HFFc6 (cell line): ENCODE measurements at regions not wholly inside any gene's neighbourhood (a gene's known extent, or its start where the extent isn't known, plus 50 kb on each side); places are given as distances from the start of the nearest gene placed in this dataset.

Experiments
- DNase-seq: peaks from one replicate; pipeline ENCODE4 v3.0.0-alpha.2; 2018
- H3K27ac Mint-ChIP-seq: 2 replicates; pipeline ENCODE4 v1.8.0; 2020; ENCODE audit warnings: mild to moderate bottlenecking, mixed read lengths
- H3K27me3 Mint-ChIP-seq: 2 replicates; pipeline ENCODE4 v1.8.0; 2021; ENCODE audit warnings: mild to moderate bottlenecking, moderate library complexity, mixed read lengths; ENCODE audit not compliant: insufficient read depth
- H3K36me3 Mint-ChIP-seq: 2 replicates; pipeline ENCODE4 v1.8.0; 2021; ENCODE audit warnings: low read depth, mixed read lengths
- H3K4me1 Mint-ChIP-seq: 2 replicates; pipeline ENCODE4 v1.8.0; 2020; ENCODE audit warnings: low read depth, mixed read lengths
- H3K4me3 Mint-ChIP-seq: 2 replicates; pipeline ENCODE4 v1.8.0; 2020; ENCODE audit warnings: mild to moderate bottlenecking, moderate library complexity, mixed read lengths
- H3K9me3 Mint-ChIP-seq: 2 replicates; pipeline ENCODE4 v1.8.0; 2020; ENCODE audit warnings: mild to moderate bottlenecking, mixed read lengths
- CTCF ChIP-seq: fragments of 200-600 bp; sonication (generic); IDR thresholded peaks from 2 replicates; pipeline ENCODE4 v1.5.0; 2021; ENCODE audit warnings: antibody characterized with exemption, mild to moderate bottlenecking

DNA sequence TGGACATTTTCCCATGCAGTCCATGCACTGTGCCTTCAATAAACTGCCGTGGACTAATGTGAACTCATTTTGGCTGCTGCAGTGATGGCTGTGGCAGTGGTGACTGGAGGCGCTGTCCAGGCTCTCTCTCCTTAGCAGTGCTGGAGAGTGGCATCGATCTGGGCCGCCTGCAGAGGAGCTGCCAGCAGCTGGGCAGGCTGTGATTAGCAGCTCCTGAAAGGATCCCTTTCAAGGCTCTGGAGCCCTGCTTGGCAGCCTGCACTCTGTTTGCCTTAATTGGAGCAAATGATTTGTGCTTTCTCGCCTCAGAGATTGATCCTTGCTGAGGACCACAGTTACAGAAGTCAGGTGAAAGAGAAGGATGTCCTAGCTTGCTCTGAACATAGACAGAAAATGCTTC lies 130.1 kb upstream of the VWC2 start:
- Mint-ChIP-seq H3K4me3 (no peak overlapping the region), H3K36me3 (no peaks in the 10 kb centered on the region), H3K9me3 (peaks cover 51% of the 10 kb centered on the region), H3K27ac (no peak overlapping the region), H3K4me1 (no peaks in the 10 kb centered on the region), H3K27me3 (no peaks in the 10 kb centered on the region)
- no peak for TF ChIP-seq CTCF
- no peak for DNase-seq

DNA sequence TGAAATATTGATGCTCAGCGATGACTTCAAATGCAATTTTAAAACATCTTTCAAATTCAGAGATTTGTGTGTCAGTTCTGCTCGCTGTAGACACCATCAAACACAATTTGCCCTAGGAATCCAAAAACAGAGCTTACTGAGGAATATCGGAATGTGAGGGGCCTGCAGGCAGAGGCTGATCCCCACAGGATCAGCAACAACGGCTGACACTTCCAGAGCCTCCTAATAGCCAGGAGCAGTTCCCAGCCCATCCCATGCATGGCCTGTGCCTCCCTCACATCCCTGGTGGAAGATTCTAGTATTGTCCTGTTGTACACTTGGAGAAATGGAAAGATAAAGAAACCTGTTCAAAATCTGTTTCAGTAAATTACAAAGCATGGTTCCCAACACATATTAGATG lies 129.7 kb upstream of the VWC2 start:
- TF ChIP-seq CTCF: no peak
- Mint-ChIP-seq H3K27ac (no peak overlapping the region), H3K9me3 (peaks cover 51% of the 10 kb centered on the region), H3K27me3 (no peaks in the 10 kb centered on the region), H3K4me3 (no peak overlapping the region), H3K4me1 (no peaks in the 10 kb centered on the region), H3K36me3 (no peaks in the 10 kb centered on the region)
- DNase-seq: no peak

DNA sequence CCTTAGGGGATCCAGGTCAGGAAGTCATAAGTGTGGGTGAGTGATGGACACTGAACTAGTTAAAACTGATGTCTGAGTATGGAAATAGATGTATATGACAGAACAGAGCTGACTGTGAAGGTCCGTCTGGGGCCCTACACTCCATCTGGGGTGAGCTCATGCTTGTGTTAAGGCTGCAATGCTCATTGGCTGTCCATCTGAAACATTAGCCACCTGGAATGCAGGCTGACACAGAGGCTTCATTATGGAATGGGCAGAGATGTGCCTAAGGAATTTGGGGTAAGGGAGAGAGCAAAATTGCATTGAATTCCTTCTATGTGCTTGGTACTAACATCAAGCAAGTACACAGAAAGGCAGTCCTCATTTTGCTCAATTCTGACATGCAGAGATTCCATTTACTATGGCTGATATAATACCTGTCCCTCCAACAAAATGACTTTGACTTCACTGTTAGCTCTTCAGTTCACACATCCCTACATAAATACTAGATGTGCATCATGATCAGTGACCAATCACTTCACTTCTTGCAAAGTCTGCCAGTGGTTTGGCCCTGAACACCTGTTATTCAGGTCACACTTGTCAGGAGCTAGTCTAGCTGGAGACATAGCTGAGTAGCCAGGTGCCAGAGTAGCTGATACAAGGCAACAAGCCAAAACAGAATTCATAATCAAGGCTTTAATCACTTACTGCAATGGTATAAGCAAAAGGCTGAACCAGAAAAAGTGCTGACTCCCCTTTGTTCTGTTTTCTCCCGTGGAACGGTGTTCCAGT lies 128.9 kb upstream of the VWC2 start:
- Mint-ChIP-seq H3K4me3 (no peak overlapping the region), H3K27me3 (no peaks in the 10 kb centered on the region), H3K9me3 (peaks cover 54% of the 10 kb centered on the region)

DNA sequence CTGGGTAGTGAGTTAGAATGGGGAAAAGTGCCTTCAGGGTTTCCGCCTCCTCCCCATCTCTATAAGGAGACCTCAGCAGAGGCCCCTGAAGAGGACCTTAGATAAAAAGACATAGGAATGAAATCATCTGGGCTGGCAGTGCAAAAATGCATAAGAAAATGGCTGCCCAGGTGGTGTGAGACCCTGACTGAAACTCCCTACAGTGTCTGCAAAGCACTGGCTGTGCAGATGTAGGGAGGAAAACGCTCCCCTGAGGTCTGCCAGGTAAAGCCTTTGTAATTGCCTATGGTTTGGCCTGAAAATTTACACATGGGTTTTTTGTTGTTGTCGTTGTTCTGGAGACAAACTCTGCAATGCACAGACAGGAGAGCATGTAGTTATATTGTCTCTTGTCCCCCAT lies 128.1 kb upstream of the VWC2 start:
- no peak overlapping the region for H3K27ac Mint-ChIP-seq
- H3K9me3 Mint-ChIP-seq: peaks cover 61% of the 10 kb centered on the region
- no peak overlapping the region for H3K4me3 Mint-ChIP-seq
- H3K27me3 Mint-ChIP-seq: no peaks in the 10 kb centered on the region
- TF ChIP-seq CTCF: no peak
- H3K36me3 Mint-ChIP-seq: no peaks in the 10 kb centered on the region
- H3K4me1 Mint-ChIP-seq: no peaks in the 10 kb centered on the region
- no peak for DNase-seq

More for the DNA sequence above, 128.9 kb upstream of the VWC2 start:
- no peak for TF ChIP-seq CTCF
- Mint-ChIP-seq H3K27ac (no peak overlapping the region), H3K36me3 (no peaks in the 10 kb centered on the region), H3K4me1 (no peaks in the 10 kb centered on the region)
- DNase-seq: no peak

DNA sequence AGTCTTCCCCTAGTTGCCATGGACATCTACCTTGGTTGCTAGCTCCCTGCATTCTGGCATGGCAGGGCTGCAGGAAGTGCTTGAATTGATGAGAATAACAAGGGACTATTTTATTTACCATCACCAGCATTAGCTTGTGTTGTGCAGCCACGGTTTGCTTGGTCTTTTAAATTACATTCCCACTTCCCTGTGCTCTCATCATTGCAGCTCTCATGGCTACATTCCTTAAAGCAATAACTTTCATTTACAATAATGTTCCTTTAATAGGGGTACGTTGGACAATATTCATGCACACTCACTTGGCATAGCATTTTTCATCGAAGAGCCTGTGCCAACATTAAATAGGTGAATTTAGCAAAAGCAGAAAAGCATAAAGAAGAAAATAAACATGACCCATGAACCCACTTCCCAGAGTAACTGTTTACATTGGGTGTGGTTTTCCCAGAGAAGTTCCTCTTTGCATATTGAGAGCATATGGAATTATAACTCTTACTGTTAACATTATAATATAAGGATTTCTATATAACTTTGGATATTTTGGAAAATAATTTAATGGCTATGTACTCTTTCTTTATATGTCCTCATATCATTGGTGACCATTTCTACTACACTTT lies 113.2 kb upstream of the VWC2 start:
- DNase-seq: no peak
- Mint-ChIP-seq H3K9me3 (peaks cover 16% of the 10 kb centered on the region), H3K4me1 (no peaks in the 10 kb centered on the region), H3K36me3 (no peaks in the 10 kb centered on the region), H3K27me3 (peaks cover 1% of the 10 kb centered on the region; the same call in 1 of the 2 replicates), H3K4me3 (no peak overlapping the region), H3K27ac (no peak overlapping the region)
- TF ChIP-seq CTCF: no peak
